ENCODE measurements at regions not wholly inside any gene's neighbourhood (a gene's known extent, or its start where the extent isn't known, plus 50 kb on each side); places are given as distances from the start of the nearest gene placed in this dataset.

DNA sequence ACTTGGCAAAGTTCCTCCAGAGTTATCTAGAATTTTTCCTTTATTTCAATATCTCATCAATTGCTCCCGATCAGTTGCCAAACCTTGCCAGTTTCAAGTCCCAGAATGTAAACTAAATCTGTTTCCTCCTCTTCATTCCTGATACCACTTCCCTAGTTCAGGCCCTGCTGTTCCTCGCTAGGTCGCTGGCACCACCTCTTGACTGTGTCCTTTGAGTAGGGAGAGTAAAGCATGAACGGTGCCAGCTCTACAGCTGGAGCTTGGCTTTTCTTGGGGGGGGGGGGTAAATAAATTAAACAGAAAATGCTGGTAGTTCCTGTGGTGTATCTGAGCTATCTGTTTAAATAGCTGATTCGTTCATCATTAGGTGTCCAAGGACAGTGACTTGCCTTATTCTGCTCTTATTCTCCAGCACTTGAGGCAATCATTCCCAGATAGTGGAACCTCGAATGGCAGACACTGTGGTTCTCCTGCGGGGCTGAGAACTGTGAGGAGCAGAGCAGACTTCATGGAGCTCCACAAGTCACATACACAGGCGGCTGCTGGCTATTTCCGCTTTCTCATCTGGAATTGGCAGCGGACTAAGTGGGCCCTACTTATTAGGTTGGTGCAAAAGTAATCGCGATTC, 168.3 kb upstream of the FAT1 start:
- TF ChIP-seq, protein P1, sequence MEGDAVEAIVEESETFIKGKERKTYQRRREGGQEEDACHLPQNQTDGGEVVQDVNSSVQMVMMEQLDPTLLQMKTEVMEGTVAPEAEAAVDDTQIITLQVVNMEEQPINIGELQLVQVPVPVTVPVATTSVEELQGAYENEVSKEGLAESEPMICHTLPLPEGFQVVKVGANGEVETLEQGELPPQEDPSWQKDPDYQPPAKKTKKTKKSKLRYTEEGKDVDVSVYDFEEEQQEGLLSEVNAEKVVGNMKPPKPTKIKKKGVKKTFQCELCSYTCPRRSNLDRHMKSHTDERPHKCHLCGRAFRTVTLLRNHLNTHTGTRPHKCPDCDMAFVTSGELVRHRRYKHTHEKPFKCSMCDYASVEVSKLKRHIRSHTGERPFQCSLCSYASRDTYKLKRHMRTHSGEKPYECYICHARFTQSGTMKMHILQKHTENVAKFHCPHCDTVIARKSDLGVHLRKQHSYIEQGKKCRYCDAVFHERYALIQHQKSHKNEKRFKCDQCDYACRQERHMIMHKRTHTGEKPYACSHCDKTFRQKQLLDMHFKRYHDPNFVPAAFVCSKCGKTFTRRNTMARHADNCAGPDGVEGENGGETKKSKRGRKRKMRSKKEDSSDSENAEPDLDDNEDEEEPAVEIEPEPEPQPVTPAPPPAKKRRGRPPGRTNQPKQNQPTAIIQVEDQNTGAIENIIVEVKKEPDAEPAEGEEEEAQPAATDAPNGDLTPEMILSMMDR (IDR thresholded peaks at IDR 0.05; ENCODE audit: low read depth, low read length), result no peak
- in situ Hi-C loops (cut with HindIII; ENCODE audit: low sequenced_read_pairs), result no loop called here
- DNase-seq (ENCODE audit: low read depth, low spot score), result no peak

DNA sequence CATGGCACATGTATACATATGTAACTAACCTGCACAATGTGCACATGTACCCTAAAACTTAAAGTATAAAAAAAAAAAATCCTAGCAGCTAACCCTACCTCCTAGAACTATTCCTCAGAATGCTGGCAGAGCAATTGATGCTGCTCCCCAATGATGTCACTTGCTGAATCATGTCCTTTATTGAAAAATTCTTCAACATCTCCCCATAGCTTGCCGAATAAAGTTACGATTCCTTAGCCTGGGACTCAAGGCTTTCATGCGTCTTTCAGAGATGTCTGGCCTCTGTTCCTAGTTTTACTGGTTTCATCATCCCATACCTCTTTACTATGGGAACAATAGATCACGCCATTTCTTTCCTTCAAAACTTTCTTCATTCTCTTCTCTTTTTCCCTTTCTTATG, 174.7 kb upstream of the FAT1 start:
- no peak overlapping the region for H3K4me3 ChIP-seq (ENCODE audit: low read depth, low read length)
- in situ Hi-C loops (cut with HindIII; ENCODE audit: low sequenced_read_pairs), result no loop called here
- TF ChIP-seq, protein P1 (IDR thresholded peaks at IDR 0.05; ENCODE audit: low read depth, low read length), result no peak
- no peak for DNase-seq (ENCODE audit: low read depth, low spot score)

More for the DNA sequence above, 168.3 kb upstream of the FAT1 start:
- no peak overlapping the region for H3K4me3 ChIP-seq (ENCODE audit: low read depth, low read length)

DNA sequence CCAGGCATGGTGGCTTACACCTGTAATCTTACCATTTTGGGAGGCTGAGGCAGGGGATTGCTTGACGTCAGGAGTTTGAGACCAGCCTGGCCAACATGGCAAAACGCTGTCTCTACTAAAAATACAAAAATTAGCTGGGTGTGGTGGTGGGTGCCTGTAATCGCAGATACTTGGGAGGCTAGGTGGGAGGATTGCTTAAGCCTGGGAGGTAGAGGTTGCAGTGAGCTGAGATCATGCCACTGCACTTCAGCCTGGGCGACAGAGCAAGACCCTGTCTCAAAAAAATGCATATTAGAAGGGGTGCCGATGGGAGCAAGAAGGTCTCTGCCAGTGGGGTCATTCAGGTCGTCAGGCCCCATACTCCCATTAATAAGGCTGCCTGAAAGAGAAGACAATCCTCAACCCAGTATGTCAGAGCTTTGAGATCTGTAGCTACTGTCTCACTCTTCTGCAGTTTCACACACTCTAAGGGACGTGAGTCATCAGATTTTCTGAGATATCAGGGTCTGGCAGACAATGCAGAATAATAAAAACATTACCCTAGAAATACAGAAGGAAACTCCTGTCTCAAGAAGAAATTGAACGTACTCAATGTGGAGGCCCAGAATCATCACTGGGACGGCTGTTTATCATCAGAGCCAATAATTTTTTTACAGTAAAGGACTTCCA, 176.7 kb upstream of the FAT1 start:
- H3K4me3 ChIP-seq (ENCODE audit: low read depth, low read length), result no peak overlapping the region
- TF ChIP-seq, protein P1 (IDR thresholded peaks at IDR 0.05; ENCODE audit: low read depth, low read length), result no peak
- peak; percentile 86 for DNase-seq (ENCODE audit: low read depth, low spot score)
- in situ Hi-C loops (cut with HindIII; ENCODE audit: low sequenced_read_pairs), result no loop called here

DNA sequence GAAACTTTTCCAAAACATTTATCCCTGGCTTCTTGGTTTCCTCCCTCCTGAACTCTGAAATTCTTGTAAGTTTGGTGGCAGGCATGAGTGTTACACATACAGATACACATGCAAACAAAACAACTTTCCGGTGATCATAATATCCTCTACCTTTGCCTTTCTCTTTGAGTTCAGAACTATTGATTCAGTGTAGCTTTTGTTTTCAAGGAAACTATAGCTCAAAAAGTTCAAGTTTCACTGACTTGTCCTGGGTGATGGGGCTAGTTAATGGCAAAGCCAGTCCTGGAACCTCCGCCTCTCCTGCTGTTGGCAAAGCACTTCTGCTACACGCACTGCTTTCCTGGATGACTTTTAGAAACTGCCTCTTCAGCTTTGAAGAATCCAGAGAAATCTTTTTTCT, 177.3 kb upstream of the FAT1 start:
- H3K4me3 ChIP-seq (ENCODE audit: low read depth, low read length), result no peak overlapping the region
- peak; percentile 22 for DNase-seq (ENCODE audit: low read depth, low spot score)
- TF ChIP-seq, protein P1 (IDR thresholded peaks at IDR 0.05; ENCODE audit: low read depth, low read length), result no peak
- in situ Hi-C loops (cut with HindIII; ENCODE audit: low sequenced_read_pairs), result no loop called here

DNA sequence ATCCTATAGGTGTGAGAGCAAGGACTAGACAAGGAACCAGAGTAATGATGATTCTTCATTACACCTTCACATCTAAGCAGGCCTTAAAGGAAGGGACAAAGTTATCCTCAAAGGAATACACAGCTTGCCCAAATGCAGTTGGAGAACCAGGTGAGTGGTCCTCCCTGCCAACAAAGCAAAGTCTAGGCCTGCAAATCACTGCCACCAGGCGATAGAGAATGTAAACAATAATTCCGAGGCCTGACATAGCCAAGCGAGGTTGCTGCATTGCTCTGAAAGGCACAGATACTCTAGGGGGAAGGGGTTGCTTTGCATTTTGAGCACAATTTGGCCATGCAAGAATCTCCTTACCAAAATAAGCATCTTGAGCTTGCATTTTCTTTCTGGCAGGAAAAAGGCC, 178.2 kb upstream of the FAT1 start:
- no peak overlapping the region for H3K4me3 ChIP-seq (ENCODE audit: low read depth, low read length)
- in situ Hi-C loops (cut with HindIII; ENCODE audit: low sequenced_read_pairs), result no loop called here
- DNase-seq (ENCODE audit: low read depth, low spot score), result no peak
- TF ChIP-seq, protein P1 (IDR thresholded peaks at IDR 0.05; ENCODE audit: low read depth, low read length), result no peak

DNA sequence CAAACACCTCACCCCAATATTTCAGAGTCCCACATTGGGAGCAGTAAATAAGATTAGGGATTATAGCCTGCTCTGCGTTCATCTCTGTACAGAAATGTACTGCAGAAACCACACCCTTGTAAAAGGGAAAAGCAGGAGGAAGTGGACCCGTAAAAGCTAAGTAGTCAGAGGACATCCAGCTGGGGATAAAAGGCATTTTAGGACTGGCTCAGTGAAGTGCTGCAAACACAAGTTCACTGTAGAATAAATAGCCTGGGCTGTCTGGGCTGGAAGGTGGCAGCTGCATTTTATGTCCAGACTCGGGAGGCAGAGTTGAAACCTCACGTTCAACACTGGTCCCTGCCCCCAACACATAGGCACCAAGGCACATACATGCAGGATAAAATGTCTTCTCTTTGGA, 178.7 kb upstream of the FAT1 start:
- DNase-seq (ENCODE audit: low read depth, low spot score), result no peak
- H3K4me3 ChIP-seq (ENCODE audit: low read depth, low read length), result no peak overlapping the region
- TF ChIP-seq, protein P1 (IDR thresholded peaks at IDR 0.05; ENCODE audit: low read depth, low read length), result no peak
- in situ Hi-C loops (cut with HindIII; ENCODE audit: low sequenced_read_pairs), result no loop called here

All from astrocyte of the spinal cord (primary cell).